ENCODE measurements at regions not wholly inside any gene's neighbourhood (a gene's known extent, or its start where the extent isn't known, plus 50 kb on each side); places are given as distances from the start of the nearest gene placed in this dataset.

DNA sequence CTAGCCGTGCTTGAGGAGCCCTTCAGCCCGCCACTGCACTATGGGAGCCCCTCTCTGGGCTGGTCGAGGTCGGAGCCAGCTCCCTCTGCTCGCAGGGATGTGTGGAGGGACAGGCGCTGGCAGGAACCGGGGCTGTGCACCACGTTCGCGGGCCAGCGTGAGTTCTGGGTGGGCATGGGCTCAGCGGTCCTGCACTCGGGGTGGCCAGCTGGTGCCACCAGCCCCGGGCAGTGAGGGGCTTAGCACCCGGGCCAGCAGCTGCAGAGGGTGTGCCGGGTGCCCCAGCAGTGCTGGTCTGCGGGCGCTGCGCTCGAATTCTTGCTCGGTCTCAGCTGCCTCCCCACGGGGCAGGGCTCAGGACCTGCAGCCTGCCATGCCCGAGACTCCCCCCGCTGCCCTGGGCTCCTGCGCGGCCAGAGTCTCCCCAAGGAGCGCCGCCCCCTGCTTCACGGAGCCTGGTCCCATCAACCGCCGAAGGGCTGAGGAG, 90.8 kb upstream of the NRG3 start:
- Mint-ChIP-seq H3K4me3 (ENCODE audit: unreplicated experiment) (no peak overlapping the region), H3K27me3 (ENCODE audit: unreplicated experiment) (no peaks in the 10 kb centered on the region), H3K36me3 (ENCODE audit: low read depth, unreplicated experiment) (peaks cover 5% of the 10 kb centered on the region), H3K4me1 (ENCODE audit: unreplicated experiment) (no peaks in the 10 kb centered on the region), H3K9me3 (ENCODE audit: unreplicated experiment) (peaks cover 5% of the 10 kb centered on the region), H3K27ac (ENCODE audit: unreplicated experiment) (no peak overlapping the region)
- TF ChIP-seq, protein P1, sequence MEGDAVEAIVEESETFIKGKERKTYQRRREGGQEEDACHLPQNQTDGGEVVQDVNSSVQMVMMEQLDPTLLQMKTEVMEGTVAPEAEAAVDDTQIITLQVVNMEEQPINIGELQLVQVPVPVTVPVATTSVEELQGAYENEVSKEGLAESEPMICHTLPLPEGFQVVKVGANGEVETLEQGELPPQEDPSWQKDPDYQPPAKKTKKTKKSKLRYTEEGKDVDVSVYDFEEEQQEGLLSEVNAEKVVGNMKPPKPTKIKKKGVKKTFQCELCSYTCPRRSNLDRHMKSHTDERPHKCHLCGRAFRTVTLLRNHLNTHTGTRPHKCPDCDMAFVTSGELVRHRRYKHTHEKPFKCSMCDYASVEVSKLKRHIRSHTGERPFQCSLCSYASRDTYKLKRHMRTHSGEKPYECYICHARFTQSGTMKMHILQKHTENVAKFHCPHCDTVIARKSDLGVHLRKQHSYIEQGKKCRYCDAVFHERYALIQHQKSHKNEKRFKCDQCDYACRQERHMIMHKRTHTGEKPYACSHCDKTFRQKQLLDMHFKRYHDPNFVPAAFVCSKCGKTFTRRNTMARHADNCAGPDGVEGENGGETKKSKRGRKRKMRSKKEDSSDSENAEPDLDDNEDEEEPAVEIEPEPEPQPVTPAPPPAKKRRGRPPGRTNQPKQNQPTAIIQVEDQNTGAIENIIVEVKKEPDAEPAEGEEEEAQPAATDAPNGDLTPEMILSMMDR (IDR thresholded peaks at IDR 0.05; ENCODE audit: unreplicated experiment) = no peak
- DNase-seq (ENCODE audit: low spot score) = no peak

DNA sequence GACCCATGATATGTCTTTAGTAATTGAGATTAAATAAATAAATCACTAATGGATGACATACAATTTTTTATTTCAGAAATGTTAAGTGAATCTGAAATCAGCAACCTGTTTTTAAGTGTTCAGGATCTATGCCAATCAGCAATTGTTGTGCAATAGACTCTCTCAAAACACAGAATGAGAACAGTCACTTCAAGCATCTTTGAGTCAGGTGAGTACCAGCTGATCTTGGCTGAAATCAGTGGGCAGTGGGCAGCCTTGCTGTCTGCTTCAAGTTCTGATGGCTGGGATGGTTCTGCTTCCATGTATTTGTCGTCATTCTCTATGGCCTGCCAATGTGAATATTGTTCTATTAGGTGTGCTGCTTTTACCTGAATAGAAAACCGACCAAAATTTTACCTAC, 82.3 kb upstream of the NRG3 start:
- H3K4me3 Mint-ChIP-seq (ENCODE audit: unreplicated experiment) = no peak overlapping the region
- no peak for DNase-seq (ENCODE audit: low spot score)
- H3K27me3 Mint-ChIP-seq (ENCODE audit: unreplicated experiment) = no peaks in the 10 kb centered on the region
- no peak overlapping the region for H3K27ac Mint-ChIP-seq (ENCODE audit: unreplicated experiment)
- H3K36me3 Mint-ChIP-seq (ENCODE audit: low read depth, unreplicated experiment) = no peaks in the 10 kb centered on the region
- no peaks in the 10 kb centered on the region for H3K9me3 Mint-ChIP-seq (ENCODE audit: unreplicated experiment)
- H3K4me1 Mint-ChIP-seq (ENCODE audit: unreplicated experiment) = no peaks in the 10 kb centered on the region
- TF ChIP-seq, protein P1 (IDR thresholded peaks at IDR 0.05; ENCODE audit: unreplicated experiment) = no peak

DNA sequence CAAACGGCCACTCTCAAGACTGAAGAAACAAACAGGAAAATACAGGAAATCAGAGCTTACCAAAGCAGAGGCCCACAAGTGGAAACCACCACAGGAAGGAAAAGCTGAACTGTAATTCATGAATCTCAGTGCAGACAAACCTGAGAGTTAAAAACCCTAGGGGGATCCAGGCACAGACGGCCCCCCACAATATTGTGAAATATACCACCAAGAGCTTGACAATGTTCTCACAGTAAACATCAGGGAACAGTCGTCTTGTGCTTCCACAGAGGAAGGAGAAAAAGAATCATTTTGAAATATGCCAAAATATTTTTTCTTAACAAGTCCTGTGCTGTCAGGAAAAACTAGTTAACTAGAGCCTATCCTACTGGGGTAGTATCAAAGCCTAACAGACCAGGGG, 68.2 kb upstream of the NRG3 start:
- Mint-ChIP-seq H3K4me1 (ENCODE audit: unreplicated experiment) (peaks cover 11% of the 10 kb centered on the region), H3K36me3 (ENCODE audit: low read depth, unreplicated experiment) (no peaks in the 10 kb centered on the region), H3K4me3 (ENCODE audit: unreplicated experiment) (no peak overlapping the region), H3K27me3 (ENCODE audit: unreplicated experiment) (peaks cover 2% of the 10 kb centered on the region), H3K27ac (ENCODE audit: unreplicated experiment) (peak overlapping the region; percentile 15), H3K9me3 (ENCODE audit: unreplicated experiment) (peaks cover 4% of the 10 kb centered on the region)
- TF ChIP-seq, protein P1 (IDR thresholded peaks at IDR 0.05; ENCODE audit: unreplicated experiment) = no peak
- no peak for DNase-seq (ENCODE audit: low spot score)

DNA sequence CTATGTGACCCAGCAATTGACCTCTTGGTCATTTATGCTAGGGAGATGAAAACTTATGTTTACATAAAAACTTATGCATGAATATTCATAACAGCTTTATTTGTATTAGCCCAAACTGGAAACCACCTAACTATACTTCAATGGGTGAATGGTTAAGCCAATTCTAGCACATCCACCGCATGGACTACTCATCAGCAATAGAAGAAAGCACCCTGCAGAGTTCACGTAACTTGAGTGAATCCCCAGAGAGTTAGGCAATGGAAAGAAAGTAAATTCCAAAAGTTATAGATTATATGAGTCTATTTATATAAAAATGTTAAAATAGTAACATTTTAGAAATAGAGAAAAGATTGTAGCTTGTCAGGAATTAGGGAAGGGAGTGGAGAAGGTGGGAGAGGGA, 60.2 kb upstream of the NRG3 start:
- TF ChIP-seq, protein P1 (IDR thresholded peaks at IDR 0.05; ENCODE audit: unreplicated experiment) = no peak
- H3K4me1 Mint-ChIP-seq (ENCODE audit: unreplicated experiment) = peaks cover 3% of the 10 kb centered on the region
- H3K36me3 Mint-ChIP-seq (ENCODE audit: low read depth, unreplicated experiment) = no peaks in the 10 kb centered on the region
- no peaks in the 10 kb centered on the region for H3K27me3 Mint-ChIP-seq (ENCODE audit: unreplicated experiment)
- no peak overlapping the region for H3K27ac Mint-ChIP-seq (ENCODE audit: unreplicated experiment)
- no peak for DNase-seq (ENCODE audit: low spot score)
- H3K4me3 Mint-ChIP-seq (ENCODE audit: unreplicated experiment) = no peak overlapping the region
- no peaks in the 10 kb centered on the region for H3K9me3 Mint-ChIP-seq (ENCODE audit: unreplicated experiment)

DNA sequence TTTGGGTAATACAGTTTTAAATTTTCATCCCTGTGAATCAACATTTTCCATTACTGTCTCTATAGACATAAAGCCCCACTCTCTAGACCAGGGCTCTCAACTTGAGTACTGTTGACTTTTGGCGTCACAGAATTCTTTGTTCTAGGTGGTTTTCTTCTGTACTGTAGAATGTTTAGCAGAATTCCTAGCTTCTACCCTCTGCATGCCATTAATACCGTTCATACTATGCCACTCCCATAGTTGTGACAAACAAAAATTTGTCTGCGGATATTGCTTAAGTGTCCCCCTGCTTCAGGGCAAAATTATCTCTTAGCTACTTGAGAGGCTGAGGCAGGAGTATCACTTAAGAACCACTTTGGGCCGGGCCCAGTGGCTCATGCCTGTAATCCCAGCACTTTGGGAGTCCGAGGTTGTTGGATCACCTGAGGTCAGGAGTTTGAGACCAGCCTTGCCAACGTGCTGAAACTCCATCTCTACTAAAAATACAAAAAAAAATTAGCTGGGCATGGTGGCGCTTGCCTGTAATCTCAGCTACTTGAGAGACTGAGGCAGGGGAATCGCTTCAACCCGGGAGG, 57.3 kb upstream of the NRG3 start:
- TF ChIP-seq, protein P1 (IDR thresholded peaks at IDR 0.05; ENCODE audit: unreplicated experiment) = no peak
- H3K4me1 Mint-ChIP-seq (ENCODE audit: unreplicated experiment) = peaks cover 6% of the 10 kb centered on the region

More for the DNA sequence above, 57.3 kb upstream of the NRG3 start:
- Mint-ChIP-seq H3K27me3 (ENCODE audit: unreplicated experiment) (no peaks in the 10 kb centered on the region), H3K4me3 (ENCODE audit: unreplicated experiment) (no peak overlapping the region), H3K9me3 (ENCODE audit: unreplicated experiment) (no peaks in the 10 kb centered on the region), H3K27ac (ENCODE audit: unreplicated experiment) (no peak overlapping the region), H3K36me3 (ENCODE audit: low read depth, unreplicated experiment) (no peaks in the 10 kb centered on the region)
- no peak for DNase-seq (ENCODE audit: low spot score)
